Vagina (tissue), 2 donors: ENCODE measurements at regions not wholly inside any gene's neighbourhood (a gene's known extent, or its start where the extent isn't known, plus 50 kb on each side); places are given as distances from the start of the nearest gene placed in this dataset.

Source experiments
- CTCF ChIP-seq, 3 experiments: fragments of 450-650 bp in 2 of 3; fragments of 200-600 bp in 1 of 3; sonication (generic) in 1 of 3; IDR thresholded peaks; one replicate each; pipeline ENCODE4 v1.5.1; 2017 to 2019; ENCODE audit warnings: antibody characterized with exemption in 3 of 3, mild to moderate bottlenecking in 2 of 3, moderate library complexity in 2 of 3
- POLR2A ChIP-seq, 2 donors: fragments of 450-650 bp; IDR thresholded peaks; one replicate each; pipeline ENCODE4 v1.6.1; 2017; ENCODE audit warnings: antibody characterized with exemption in 2 of 2, mild to moderate bottlenecking in 2 of 2, moderate library complexity in 2 of 2
- POLR2AphosphoS5 ChIP-seq, 2 donors: sonication (generic); formaldehyde crosslinking; IDR thresholded peaks; one replicate each; pipeline ENCODE4 v1.9.0; 2017; ENCODE audit warnings: antibody characterized with exemption in 2 of 2, mild to moderate bottlenecking in 2 of 2, low read depth in 1 of 2; ENCODE audit not compliant: insufficient read depth in 1 of 2

- TF ChIP-seq CTCF (IDR thresholded peaks at IDR 0.05): no peak
- TF ChIP-seq POLR2AphosphoS5 (IDR thresholded peaks at IDR 0.05; ENCODE audit: insufficient read depth in 1 of 2, low read depth in 1 of 2): no peak
- no peak for TF ChIP-seq POLR2A (IDR thresholded peaks at IDR 0.05)
These were observed 733.0 kb downstream of the NTRK3 start for GRCh38 chr15:87523516-87523915.
